ENCODE measurements at regions not wholly inside any gene's neighbourhood (a gene's known extent, or its start where the extent isn't known, plus 50 kb on each side); places are given as distances from the start of the nearest gene placed in this dataset.

GRCh38 chr22:47608421-47608820, 846.0 kb downstream of the TBC1D22A start:
- no peak for FAIRE-seq
- no peak for DNase-seq (ENCODE audit: low spot score)

- FAIRE-seq (no peak), DNase-seq (ENCODE audit: low spot score) (no peak)
Measured at GRCh38 chr22:47607486-47607885, 845.0 kb downstream of the TBC1D22A start.

GRCh38 chr22:47606426-47606825, 844.0 kb downstream of the TBC1D22A start:
- FAIRE-seq: no peak

GRCh38 chr22:47605886-47606285, 843.4 kb downstream of the TBC1D22A start:
- DNase-seq (ENCODE audit: low spot score): no peak
- FAIRE-seq: no peak

More at GRCh38 chr22:47606426-47606825, 844.0 kb downstream of the TBC1D22A start:
- no peak for DNase-seq (ENCODE audit: low spot score)

- DNase-seq (ENCODE audit: low spot score) (no peak), FAIRE-seq (no peak)
Measured at GRCh38 chr22:47605441-47605840, 843.0 kb downstream of the TBC1D22A start.

GRCh38 chr22:47604563-47604962, 842.1 kb downstream of the TBC1D22A start:
- no peak for FAIRE-seq

GRCh38 chr22:47602732-47603131, 840.3 kb downstream of the TBC1D22A start:
- no peak for FAIRE-seq

More at GRCh38 chr22:47604563-47604962, 842.1 kb downstream of the TBC1D22A start:
- no peak for DNase-seq (ENCODE audit: low spot score)

GRCh38 chr22:47601666-47602065, 839.2 kb downstream of the TBC1D22A start:
- no peak for FAIRE-seq
- DNase-seq (ENCODE audit: low spot score): no peak

More at GRCh38 chr22:47602732-47603131, 840.3 kb downstream of the TBC1D22A start:
- DNase-seq (ENCODE audit: low spot score): no peak

GRCh38 chr22:47600791-47601625, 838.6 kb downstream of the TBC1D22A start:
- DNase-seq (ENCODE audit: low spot score) (no peak), FAIRE-seq (no peak)

GRCh38 chr22:47600281-47600680, 837.8 kb downstream of the TBC1D22A start:
- no peak for DNase-seq (ENCODE audit: low spot score)

GRCh38 chr22:47599753-47600152, 837.3 kb downstream of the TBC1D22A start:
- DNase-seq (ENCODE audit: low spot score) (no peak), FAIRE-seq (no peak)

More at GRCh38 chr22:47600281-47600680, 837.8 kb downstream of the TBC1D22A start:
- no peak for FAIRE-seq

- DNase-seq (ENCODE audit: low spot score): no peak
- FAIRE-seq: no peak
Measured at GRCh38 chr22:47598864-47599263, 836.4 kb downstream of the TBC1D22A start.

GRCh38 chr22:47597041-47597440, 834.6 kb downstream of the TBC1D22A start:
- DNase-seq (ENCODE audit: low spot score) (no peak), FAIRE-seq (no peak)

GRCh38 chr22:47596176-47596690, 833.8 kb downstream of the TBC1D22A start:
- FAIRE-seq (no peak), DNase-seq (ENCODE audit: low spot score) (no peak)

- DNase-seq (ENCODE audit: low spot score) (no peak), FAIRE-seq (no peak)
Measured at GRCh38 chr22:47594836-47595521, 832.5 kb downstream of the TBC1D22A start.

- FAIRE-seq (no peak), DNase-seq (ENCODE audit: low spot score) (no peak)
Measured at GRCh38 chr22:47593911-47594311, 831.5 kb downstream of the TBC1D22A start.

GRCh38 chr22:47593291-47593690, 830.8 kb downstream of the TBC1D22A start:
- FAIRE-seq (no peak), DNase-seq (ENCODE audit: low spot score) (no peak)

- FAIRE-seq (no peak), DNase-seq (ENCODE audit: low spot score) (no peak)
Measured at GRCh38 chr22:47592791-47593190, 830.3 kb downstream of the TBC1D22A start.

GRCh38 chr22:47591709-47592108, 829.3 kb downstream of the TBC1D22A start:
- DNase-seq (ENCODE audit: low spot score): no peak
- FAIRE-seq: no peak

- DNase-seq (ENCODE audit: low spot score) (no peak), FAIRE-seq (no peak)
Measured at GRCh38 chr22:47591016-47591415, 828.6 kb downstream of the TBC1D22A start.

- FAIRE-seq (peak; percentile 42), DNase-seq (ENCODE audit: low spot score) (no peak)
Measured at GRCh38 chr22:47589271-47590250, 827.1 kb downstream of the TBC1D22A start.
